ENCODE measurements at regions not wholly inside any gene's neighbourhood (a gene's known extent, or its start where the extent isn't known, plus 50 kb on each side); places are given as distances from the start of the nearest gene placed in this dataset.

- H3K36me3 ChIP-seq (ENCODE audit: control insufficient read depth, insufficient read depth, low read length), result no peaks in the 10 kb centered on the region
- no peak overlapping the region for H3K4me3 ChIP-seq (replicated peaks; ENCODE audit: low read depth, low read length)
- DNase-seq (ENCODE audit: extremely low read depth, insufficient read length), result no peak
- TF ChIP-seq CTCF (IDR thresholded peaks at IDR 0.05; ENCODE audit: insufficient read depth, low read length, poor library complexity, severe bottlenecking), result no peak
- no peaks in the 10 kb centered on the region for H3K27me3 ChIP-seq (replicated peaks; ENCODE audit: control insufficient read depth, insufficient read depth, low read length)
These were observed 653.3 kb downstream of the DIAPH3 start for GRCh38 chr13:59510386-59510785.

- no peak for TF ChIP-seq CTCF (IDR thresholded peaks at IDR 0.05; ENCODE audit: insufficient read depth, low read length, poor library complexity, severe bottlenecking)
- Histone ChIP-seq H3K36me3 (ENCODE audit: control insufficient read depth, insufficient read depth, low read length) (no peaks in the 10 kb centered on the region), H3K27me3 (replicated peaks; ENCODE audit: control insufficient read depth, insufficient read depth, low read length) (no peaks in the 10 kb centered on the region), H3K4me3 (replicated peaks; ENCODE audit: low read depth, low read length) (no peak overlapping the region)
- no peak for DNase-seq (ENCODE audit: extremely low read depth, insufficient read length)
These were observed 650.0 kb downstream of the DIAPH3 start for GRCh38 chr13:59513686-59514085.

GRCh38 chr13:59514316-59514715, 649.4 kb downstream of the DIAPH3 start:
- DNase-seq (ENCODE audit: extremely low read depth, insufficient read length), result no peak
- Histone ChIP-seq H3K4me3 (replicated peaks; ENCODE audit: low read depth, low read length) (no peak overlapping the region), H3K27me3 (replicated peaks; ENCODE audit: control insufficient read depth, insufficient read depth, low read length) (no peaks in the 10 kb centered on the region), H3K36me3 (ENCODE audit: control insufficient read depth, insufficient read depth, low read length) (no peaks in the 10 kb centered on the region)
- TF ChIP-seq CTCF (IDR thresholded peaks at IDR 0.05; ENCODE audit: insufficient read depth, low read length, poor library complexity, severe bottlenecking), result no peak

GRCh38 chr13:59519819-59520218, 643.9 kb downstream of the DIAPH3 start:
- H3K4me3 ChIP-seq (replicated peaks; ENCODE audit: low read depth, low read length), result no peak overlapping the region
- no peak for DNase-seq (ENCODE audit: extremely low read depth, insufficient read length)
- no peaks in the 10 kb centered on the region for H3K27me3 ChIP-seq (replicated peaks; ENCODE audit: control insufficient read depth, insufficient read depth, low read length)
- H3K36me3 ChIP-seq (ENCODE audit: control insufficient read depth, insufficient read depth, low read length), result no peaks in the 10 kb centered on the region
- TF ChIP-seq CTCF (IDR thresholded peaks at IDR 0.05; ENCODE audit: insufficient read depth, low read length, poor library complexity, severe bottlenecking), result no peak

GRCh38 chr13:59521549-59521948, 642.2 kb downstream of the DIAPH3 start:
- no peaks in the 10 kb centered on the region for H3K36me3 ChIP-seq (ENCODE audit: control insufficient read depth, insufficient read depth, low read length)
- TF ChIP-seq CTCF (IDR thresholded peaks at IDR 0.05; ENCODE audit: insufficient read depth, low read length, poor library complexity, severe bottlenecking), result no peak
- no peak for DNase-seq (ENCODE audit: extremely low read depth, insufficient read length)
- H3K27me3 ChIP-seq (replicated peaks; ENCODE audit: control insufficient read depth, insufficient read depth, low read length), result no peaks in the 10 kb centered on the region
- H3K4me3 ChIP-seq (replicated peaks; ENCODE audit: low read depth, low read length), result no peak overlapping the region

- DNase-seq (ENCODE audit: extremely low read depth, insufficient read length), result no peak
- H3K4me3 ChIP-seq (replicated peaks; ENCODE audit: low read depth, low read length), result no peak overlapping the region
- H3K36me3 ChIP-seq (ENCODE audit: control insufficient read depth, insufficient read depth, low read length), result no peaks in the 10 kb centered on the region
- H3K27me3 ChIP-seq (replicated peaks; ENCODE audit: control insufficient read depth, insufficient read depth, low read length), result no peaks in the 10 kb centered on the region
- TF ChIP-seq CTCF (IDR thresholded peaks at IDR 0.05; ENCODE audit: insufficient read depth, low read length, poor library complexity, severe bottlenecking), result no peak
These were observed 641.1 kb downstream of the DIAPH3 start for GRCh38 chr13:59522652-59523051.

Data from GM06990 (cell line).